SU-DHL-6 (cell line): ENCODE measurements at regions not wholly inside any gene's neighbourhood (a gene's known extent, or its start where the extent isn't known, plus 50 kb on each side); places are given as distances from the start of the nearest gene placed in this dataset.
"Not testable (repeated sequence)": the region's sequence is repeated elsewhere in the genome, so short reads cannot be mapped to it uniquely, and the experiment has no call there.

Experiments
- CTCF ChIP-seq: fragments of 200-600 bp; sonication (generic); IDR thresholded peaks from one replicate; pipeline ENCODE4 v1.5.1; 2017; ENCODE audit warnings: antibody characterized with exemption, mild to moderate bottlenecking, low read length, moderate library complexity; ENCODE audit not compliant: insufficient read depth, poor library complexity, severe bottlenecking
- EZH2phosphoT487 ChIP-seq: fragments of 200-600 bp; sonication (generic), shearing (Covaris generic); conservative IDR thresholded peaks from 2 replicates; pipeline ENCODE4 v1.6.1; 2018; ENCODE audit warnings: mild to moderate bottlenecking, antibody characterized with exemption, low read length, moderate library complexity, mixed read lengths

DNA sequence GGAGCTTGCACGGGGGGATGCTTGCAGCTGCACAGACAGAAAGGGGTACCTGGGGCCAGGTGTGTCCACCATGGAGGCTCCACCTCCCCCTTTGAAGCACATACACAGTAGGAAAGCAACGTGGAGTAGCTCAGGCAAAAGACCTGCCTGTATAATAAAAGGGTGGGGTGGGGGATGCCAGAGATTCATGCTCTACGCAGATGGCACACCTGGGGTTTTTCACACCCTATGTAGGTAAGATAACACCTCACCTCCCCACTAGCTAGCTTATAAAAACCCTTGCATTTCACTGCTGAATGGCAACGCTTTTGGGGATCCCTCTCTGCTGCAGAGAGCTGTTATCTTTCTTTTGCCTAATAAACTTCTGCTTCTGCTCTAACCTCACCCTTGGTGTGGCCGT, 317.3 kb downstream of the KLF13 start:
- TF ChIP-seq EZH2phosphoT487, CTCF: not testable (repeated sequence)
